A673 (cell line): ENCODE measurements at regions not wholly inside any gene's neighbourhood (a gene's known extent, or its start where the extent isn't known, plus 50 kb on each side); places are given as distances from the start of the nearest gene placed in this dataset.

Experiments
- CTCF ChIP-seq: fragments of 300-800, 200-600 bp; sonication (generic); conservative IDR thresholded peaks from 2 replicates; pipeline ENCODE4 v1.5.1; 2017; ENCODE audit warnings: low read depth, mild to moderate bottlenecking, antibody characterized with exemption, low read length, moderate library complexity, mixed read lengths
- EZH2 ChIP-seq: fragments of 200-600 bp; sonication (generic); IDR thresholded peaks from 2 replicates; pipeline ENCODE4 v1.6.1; 2017; ENCODE audit warnings: borderline replicate concordance, low read depth, mild to moderate bottlenecking, mixed read lengths, antibody characterized with exemption, low read length; ENCODE audit not compliant: poor library complexity, severe bottlenecking

GRCh38 chr6:163809364-163809763 is 394.8 kb downstream of the QKI start:
- TF ChIP-seq CTCF (no peak), EZH2 (no peak)
